HCT116 (cell line): ENCODE measurements at regions not wholly inside any gene's neighbourhood (a gene's known extent, or its start where the extent isn't known, plus 50 kb on each side); places are given as distances from the start of the nearest gene placed in this dataset.

ENCODE experiments used
- ATAC-seq: fragments of 200-7000 bp; cut with Tn5 transposase; 2 replicates; pipeline ENCODE4 v1.9.1; 2020; ENCODE audit warnings: mild to moderate bottlenecking, moderate library complexity
- BruUV-seq: library from RNA; stranded (reverse); fragments of 400-500 nt; replicated peaks from 2 replicates; lab custom pipeline; 2021; lab: Mats Ljungman, UMichigan
- CTCF ChIA-PET: fragments of 300-600 bp; sonication (Branson Sonifier 250); formaldehyde crosslinking; loops from one replicate; lab custom pipeline; 2021; ENCODE audit warnings: antibody characterized with exemption; lab: Charles Lee
- POLR2A ChIA-PET: fragments of 300-600, 350-600 bp; sonication (Branson Sonifier 250); formaldehyde crosslinking; loops from one replicate; lab custom pipeline; 2021; ENCODE audit warnings: antibody characterized with exemption; lab: Charles Lee
- RAD21 ChIA-PET, 2 experiments: fragments of 300-600 bp; sonication (Branson Sonifier 250); formaldehyde crosslinking; loops; one replicate each; lab custom pipeline; 2023; ENCODE audit warnings: low total read pairs in 2 of 2; ENCODE audit not compliant: uncharacterized antibody in 2 of 2, unreplicated experiment in 2 of 2, low non-redundant PET in 1 of 2; lab: Charles Lee
- DNase-seq: peaks from one replicate; pipeline ENCODE4 v3.0.0-alpha.2; 2010; ENCODE audit warnings: low read depth, low spot score
- H2AFZ ChIP-seq: fragments of 200-600 bp; shearing (Covaris generic), sonication (generic); 2 replicates; pipeline ENCODE4 v1.6.1; 2017; ENCODE audit warnings: low read depth, mixed run types, mixed read lengths, antibody characterized with exemption, low read length; ENCODE audit not compliant: poor library complexity, severe bottlenecking
- H3K27ac ChIP-seq: 2 replicates; pipeline ENCODE4 v1.5.1; 2012; ENCODE audit warnings: low read depth, low read length
- H3K27me3 ChIP-seq: fragments of 200-600 bp; sonication (generic); 2 replicates; pipeline ENCODE4 v1.6.1; 2016; ENCODE audit warnings: mixed run types, low read length, mixed read lengths; ENCODE audit not compliant: insufficient read depth
- H3K36me3 ChIP-seq, 2 experiments: fragments of 200-500 bp in 1 of 2; fragments of 200-600 bp in 1 of 2; sonication (Bioruptor generic) in 1 of 2; sonication (generic) in 1 of 2; 2 replicates each; pipeline versions ENCODE4 v1.5.1 to v1.6.1; 2014 to 2016; ENCODE audit warnings: low read length in 2 of 2, inconsistent platforms in 1 of 2, mixed read lengths in 1 of 2, mixed run types in 1 of 2; ENCODE audit not compliant: insufficient read depth in 2 of 2, control insufficient read depth in 1 of 2
- H3K4me1 ChIP-seq, 2 experiments: fragments of 200-600 bp in 1 of 2; sonication (generic) in 1 of 2; 2 replicates each; pipeline versions ENCODE4 v1.5.1 to v1.6.1; 2012 to 2017; ENCODE audit warnings: low read length in 2 of 2, inconsistent platforms in 1 of 2, mild to moderate bottlenecking in 1 of 2, mixed read lengths in 1 of 2, mixed run types in 1 of 2, moderate library complexity in 1 of 2; ENCODE audit not compliant: insufficient read depth in 2 of 2, control insufficient read depth in 1 of 2
- H3K4me2 ChIP-seq: fragments of 200-600 bp; sonication (generic); 2 replicates; pipeline ENCODE4 v1.6.1; 2017; ENCODE audit warnings: mixed run types, low read length, mixed read lengths
- H3K4me3 ChIP-seq, 2 experiments: fragments of 200-600 bp in 1 of 2; sonication (generic) in 1 of 2; replicated peaks in 1 of 2; 2 replicates each; pipeline ENCODE4 v1.5.1; 2011 to 2016; ENCODE audit warnings: low read length in 2 of 2, control low read depth in 1 of 2, low read depth in 1 of 2, mild to moderate bottlenecking in 1 of 2, mixed read lengths in 1 of 2, mixed run types in 1 of 2
- H3K79me2 ChIP-seq: fragments of 200-600 bp; sonication (generic); 2 replicates; pipeline ENCODE4 v1.6.1; 2017; ENCODE audit warnings: mild to moderate bottlenecking, mixed run types, low read length, moderate library complexity, mixed read lengths; ENCODE audit not compliant: insufficient read depth
- H3K9ac ChIP-seq: fragments of 200-600 bp; sonication (generic); 2 replicates; pipeline ENCODE4 v1.6.1; 2016; ENCODE audit warnings: low read length, mixed read lengths
- H3K9me2 ChIP-seq: fragments of 200-600 bp; sonication (generic), shearing (Covaris generic); 2 replicates; pipeline ENCODE4 v1.6.1; 2017; ENCODE audit warnings: mixed run types, mild to moderate bottlenecking, moderate library complexity; ENCODE audit not compliant: insufficient read depth
- H3K9me3 ChIP-seq, 2 experiments: fragments of 200-500 bp in 1 of 2; fragments of 200-600 bp in 1 of 2; sonication (Bioruptor generic) in 1 of 2; sonication (generic) in 1 of 2; 2 replicates each; pipeline ENCODE4 v1.6.1; 2014 to 2017; ENCODE audit warnings: low read length in 2 of 2, mixed read lengths in 2 of 2, inconsistent platforms in 1 of 2, low read depth in 1 of 2, mild to moderate bottlenecking in 1 of 2, mixed run types in 1 of 2, moderate library complexity in 1 of 2; ENCODE audit not compliant: control insufficient read depth in 1 of 2, insufficient read depth in 1 of 2
- H4K20me1 ChIP-seq: fragments of 200-600 bp; sonication (generic), shearing (Covaris generic); 2 replicates; pipeline ENCODE4 v1.6.1; 2017; ENCODE audit warnings: mixed run types, mild to moderate bottlenecking, moderate library complexity; ENCODE audit not compliant: insufficient read depth
- CBX3 ChIP-seq: IDR thresholded peaks from 2 replicates; pipeline ENCODE4 v1.6.1; 2012; ENCODE audit warnings: low read depth
- FOSL1 ChIP-seq: IDR thresholded peaks from 2 replicates; pipeline ENCODE4 v1.6.1; 2012; ENCODE audit warnings: low read depth
- JUND ChIP-seq: IDR thresholded peaks from 2 replicates; pipeline ENCODE4 v1.6.1; 2012
- RAD21 ChIP-seq: IDR thresholded peaks from 2 replicates; pipeline ENCODE4 v1.6.1; 2012; ENCODE audit warnings: low read depth, mild to moderate bottlenecking
- SIN3A ChIP-seq: IDR thresholded peaks from 2 replicates; pipeline ENCODE4 v1.6.1; 2012; ENCODE audit warnings: low read depth
- SP1 ChIP-seq: IDR thresholded peaks from 2 replicates; pipeline ENCODE4 v1.6.1; 2012; ENCODE audit warnings: low read depth
- SRF ChIP-seq: IDR thresholded peaks from 2 replicates; pipeline ENCODE4 v1.6.1; 2012; ENCODE audit warnings: low read depth
- TCF7L2 ChIP-seq: IDR thresholded peaks from 2 replicates; pipeline ENCODE4 v1.7.0; 2011; ENCODE audit warnings: borderline replicate concordance, inconsistent platforms; ENCODE audit not compliant: insufficient read depth, insufficient read length; ENCODE audit errors: extremely low read depth
- YY1 ChIP-seq: IDR thresholded peaks from 2 replicates; pipeline ENCODE4 v1.6.1; 2011; ENCODE audit warnings: low read length, low read depth, moderate library complexity, mild to moderate bottlenecking; ENCODE audit not compliant: insufficient replicate concordance; ENCODE audit errors: extremely low read depth
- intact Hi-C: fragments of 100-400 bp; cut with micrococcal nuclease; formaldehyde crosslinking; loops from 2 replicates; pipeline ENCODE4 v1.10.0; 2022
- TF ChIP-seq, protein P1 (sequence below): IDR thresholded peaks from 2 replicates; pipeline ENCODE4 v1.6.1; 2011; ENCODE audit warnings: mild to moderate bottlenecking, low read length, moderate library complexity; ENCODE audit not compliant: insufficient replicate concordance; ENCODE audit errors: extremely low read depth
- TF ChIP-seq, protein P2 (sequence below): IDR thresholded peaks from 2 replicates; pipeline ENCODE4 v1.6.1; 2012; ENCODE audit warnings: low read depth
- TF ChIP-seq, protein P3 (sequence below): IDR thresholded peaks from 2 replicates; pipeline ENCODE4 v1.6.1; 2012

DNA sequence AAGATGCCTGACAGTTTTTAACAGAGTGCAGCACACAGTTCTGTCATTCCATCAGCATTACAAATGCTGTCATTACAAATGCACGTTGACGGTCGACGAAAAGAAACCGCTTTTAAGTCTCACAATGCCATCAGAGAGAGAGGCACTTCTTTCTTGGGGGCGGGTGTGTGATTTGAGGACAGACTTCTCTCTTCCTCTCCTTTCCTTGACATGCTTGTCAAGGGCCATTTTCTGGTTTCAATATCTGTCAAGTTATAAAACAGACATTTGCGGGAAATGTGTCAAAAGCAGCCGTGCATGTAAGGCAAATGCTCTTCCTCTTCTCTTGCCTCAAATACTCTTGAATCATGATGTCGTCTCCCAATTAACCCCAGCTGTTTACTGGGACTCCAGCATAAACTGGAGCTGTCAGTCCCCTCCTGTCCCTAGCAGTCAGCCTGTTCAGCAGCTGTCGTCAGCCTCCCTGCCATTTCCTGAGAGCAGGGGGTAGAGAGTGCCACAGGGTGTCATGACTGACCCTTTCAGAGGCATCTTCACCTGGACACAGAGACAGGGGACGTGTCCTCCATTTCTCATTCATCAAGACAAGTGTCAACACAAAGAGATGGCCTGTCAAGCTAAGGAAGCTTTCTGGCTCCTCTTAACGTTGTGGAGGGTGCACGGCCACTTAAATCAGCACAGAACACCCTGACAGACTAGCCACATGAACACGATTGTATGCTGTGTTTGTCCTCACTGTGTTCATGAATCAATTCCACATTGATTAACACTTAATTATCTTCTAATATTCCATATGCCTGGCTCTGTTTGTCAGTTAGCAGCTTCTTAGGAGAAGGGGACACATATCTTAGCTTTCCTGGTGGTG, 305.4 kb upstream of the RAB6C start (continued):
- TF ChIP-seq, protein P1, sequence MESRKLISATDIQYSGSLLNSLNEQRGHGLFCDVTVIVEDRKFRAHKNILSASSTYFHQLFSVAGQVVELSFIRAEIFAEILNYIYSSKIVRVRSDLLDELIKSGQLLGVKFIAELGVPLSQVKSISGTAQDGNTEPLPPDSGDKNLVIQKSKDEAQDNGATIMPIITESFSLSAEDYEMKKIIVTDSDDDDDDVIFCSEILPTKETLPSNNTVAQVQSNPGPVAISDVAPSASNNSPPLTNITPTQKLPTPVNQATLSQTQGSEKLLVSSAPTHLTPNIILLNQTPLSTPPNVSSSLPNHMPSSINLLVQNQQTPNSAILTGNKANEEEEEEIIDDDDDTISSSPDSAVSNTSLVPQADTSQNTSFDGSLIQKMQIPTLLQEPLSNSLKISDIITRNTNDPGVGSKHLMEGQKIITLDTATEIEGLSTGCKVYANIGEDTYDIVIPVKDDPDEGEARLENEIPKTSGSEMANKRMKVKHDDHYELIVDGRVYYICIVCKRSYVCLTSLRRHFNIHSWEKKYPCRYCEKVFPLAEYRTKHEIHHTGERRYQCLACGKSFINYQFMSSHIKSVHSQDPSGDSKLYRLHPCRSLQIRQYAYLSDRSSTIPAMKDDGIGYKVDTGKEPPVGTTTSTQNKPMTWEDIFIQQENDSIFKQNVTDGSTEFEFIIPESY = no peak

DNA sequence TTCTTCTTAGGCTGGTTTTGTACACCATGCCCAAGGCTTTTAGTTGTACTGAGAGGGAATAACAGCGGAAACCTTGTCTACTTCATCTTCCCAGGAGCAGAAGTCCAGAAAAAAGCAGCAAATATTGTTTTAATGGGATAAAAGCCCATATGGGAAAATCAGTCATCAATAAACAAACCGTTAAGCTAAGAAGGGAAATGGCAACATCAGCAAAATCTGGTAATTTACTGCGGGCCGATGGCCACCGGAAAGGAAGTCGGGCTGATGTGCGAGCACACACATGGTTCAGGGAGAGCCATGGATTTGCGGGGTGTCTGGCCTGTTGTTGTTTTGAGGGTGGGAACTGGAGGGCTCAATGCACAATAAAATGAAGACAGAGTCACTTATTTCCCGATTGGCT, 300.7 kb upstream of the RAB6C start:
- Histone ChIP-seq H3K9me3 (no peaks in the 10 kb centered on the region), H3K27ac (no peak overlapping the region), H3K9me2 (no peaks in the 10 kb centered on the region), H3K4me1 (no peaks in the 10 kb centered on the region), H2AFZ (no peak overlapping the region), H3K4me3 (no peak overlapping the region), H4K20me1 (no peaks in the 10 kb centered on the region), H3K9ac (no peak overlapping the region), H3K36me3 (no peaks in the 10 kb centered on the region), H3K79me2 (no peaks in the 10 kb centered on the region), H3K27me3 (peaks cover 42% of the 10 kb centered on the region), H3K4me2 (no peak overlapping the region)
- RAD21 ChIA-PET = no interaction called here
- CTCF ChIA-PET = no interaction called here
- ATAC-seq = no peak
- POLR2A ChIA-PET = no interaction called here
- intact Hi-C loops = no loop called here
- no peak for DNase-seq
- TF ChIP-seq TCF7L2 (no peak), FOSL1 (no peak), RAD21 (no peak), SP1 (no peak), SRF (no peak), YY1 (no peak), JUND (no peak), SIN3A (no peak), CBX3 (no peak)
- TF ChIP-seq, protein P2, sequence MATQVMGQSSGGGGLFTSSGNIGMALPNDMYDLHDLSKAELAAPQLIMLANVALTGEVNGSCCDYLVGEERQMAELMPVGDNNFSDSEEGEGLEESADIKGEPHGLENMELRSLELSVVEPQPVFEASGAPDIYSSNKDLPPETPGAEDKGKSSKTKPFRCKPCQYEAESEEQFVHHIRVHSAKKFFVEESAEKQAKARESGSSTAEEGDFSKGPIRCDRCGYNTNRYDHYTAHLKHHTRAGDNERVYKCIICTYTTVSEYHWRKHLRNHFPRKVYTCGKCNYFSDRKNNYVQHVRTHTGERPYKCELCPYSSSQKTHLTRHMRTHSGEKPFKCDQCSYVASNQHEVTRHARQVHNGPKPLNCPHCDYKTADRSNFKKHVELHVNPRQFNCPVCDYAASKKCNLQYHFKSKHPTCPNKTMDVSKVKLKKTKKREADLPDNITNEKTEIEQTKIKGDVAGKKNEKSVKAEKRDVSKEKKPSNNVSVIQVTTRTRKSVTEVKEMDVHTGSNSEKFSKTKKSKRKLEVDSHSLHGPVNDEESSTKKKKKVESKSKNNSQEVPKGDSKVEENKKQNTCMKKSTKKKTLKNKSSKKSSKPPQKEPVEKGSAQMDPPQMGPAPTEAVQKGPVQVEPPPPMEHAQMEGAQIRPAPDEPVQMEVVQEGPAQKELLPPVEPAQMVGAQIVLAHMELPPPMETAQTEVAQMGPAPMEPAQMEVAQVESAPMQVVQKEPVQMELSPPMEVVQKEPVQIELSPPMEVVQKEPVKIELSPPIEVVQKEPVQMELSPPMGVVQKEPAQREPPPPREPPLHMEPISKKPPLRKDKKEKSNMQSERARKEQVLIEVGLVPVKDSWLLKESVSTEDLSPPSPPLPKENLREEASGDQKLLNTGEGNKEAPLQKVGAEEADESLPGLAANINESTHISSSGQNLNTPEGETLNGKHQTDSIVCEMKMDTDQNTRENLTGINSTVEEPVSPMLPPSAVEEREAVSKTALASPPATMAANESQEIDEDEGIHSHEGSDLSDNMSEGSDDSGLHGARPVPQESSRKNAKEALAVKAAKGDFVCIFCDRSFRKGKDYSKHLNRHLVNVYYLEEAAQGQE = no peak
- TF ChIP-seq, protein P3, sequence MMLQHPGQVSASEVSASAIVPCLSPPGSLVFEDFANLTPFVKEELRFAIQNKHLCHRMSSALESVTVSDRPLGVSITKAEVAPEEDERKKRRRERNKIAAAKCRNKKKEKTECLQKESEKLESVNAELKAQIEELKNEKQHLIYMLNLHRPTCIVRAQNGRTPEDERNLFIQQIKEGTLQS = no peak
- BruUV-seq = no TSS peak
